HG03039 (cell line): ENCODE measurements at regions not wholly inside any gene's neighbourhood (a gene's known extent, or its start where the extent isn't known, plus 50 kb on each side); places are given as distances from the start of the nearest gene placed in this dataset.
"Not testable (repeated sequence)": the region's sequence is repeated elsewhere in the genome, so short reads cannot be mapped to it uniquely, and the experiment has no call there.

ENCODE experiments used
- ATAC-seq: cut with Tn5 transposase; IDR thresholded peaks from one replicate; pipeline ENCODE4 v1.9.1; 2021; ENCODE audit warnings: mild to moderate bottlenecking, moderate library complexity; ENCODE audit not compliant: unreplicated experiment

- ATAC-seq, result no peak
Observed at GRCh38 chr10:3955955-3956617, 171.1 kb upstream of the KLF6 start.

GRCh38 chr10:3955493-3955892 is 170.5 kb upstream of the KLF6 start:
- ATAC-seq, result no peak

GRCh38 chr10:3954615-3955014 is 169.6 kb upstream of the KLF6 start:
- ATAC-seq, result no peak

- not testable (repeated sequence) for ATAC-seq
Observed at GRCh38 chr10:3954007-3954406, 169.0 kb upstream of the KLF6 start.

- ATAC-seq, result no peak
Observed at GRCh38 chr10:3951993-3952392, 167.0 kb upstream of the KLF6 start.

- no peak for ATAC-seq
Observed at GRCh38 chr10:3950676-3951275, 165.8 kb upstream of the KLF6 start.

- no peak for ATAC-seq
Observed at GRCh38 chr10:3949711-3950110, 164.7 kb upstream of the KLF6 start.

GRCh38 chr10:3948843-3949242 is 163.8 kb upstream of the KLF6 start:
- no peak for ATAC-seq

- ATAC-seq, result no peak
Observed at GRCh38 chr10:3946234-3947229, 161.5 kb upstream of the KLF6 start.

- ATAC-seq, result no peak
Observed at GRCh38 chr10:3945026-3945425, 160.0 kb upstream of the KLF6 start.

- ATAC-seq, result no peak
Observed at GRCh38 chr10:3944591-3944990, 159.6 kb upstream of the KLF6 start.

GRCh38 chr10:3943695-3944257 is 158.8 kb upstream of the KLF6 start:
- no peak for ATAC-seq

GRCh38 chr10:3942937-3943489 is 158.0 kb upstream of the KLF6 start:
- no peak for ATAC-seq

- no peak for ATAC-seq
Observed at GRCh38 chr10:3941676-3942075, 156.7 kb upstream of the KLF6 start.

GRCh38 chr10:3936422-3937040 is 151.5 kb upstream of the KLF6 start:
- ATAC-seq, result no peak

GRCh38 chr10:3935933-3936359 is 150.9 kb upstream of the KLF6 start:
- no peak for ATAC-seq

- peak; percentile 94 for ATAC-seq
Observed at GRCh38 chr10:3935141-3935540, 150.1 kb upstream of the KLF6 start.

GRCh38 chr10:3933733-3934132 is 148.7 kb upstream of the KLF6 start:
- no peak for ATAC-seq

GRCh38 chr10:3932597-3933375 is 147.8 kb upstream of the KLF6 start:
- ATAC-seq, result no peak

- no peak for ATAC-seq
Observed at GRCh38 chr10:3931901-3932300, 146.9 kb upstream of the KLF6 start.
